Heart left ventricle (tissue), 16 donors: ENCODE measurements at regions not wholly inside any gene's neighbourhood (a gene's known extent, or its start where the extent isn't known, plus 50 kb on each side); places are given as distances from the start of the nearest gene placed in this dataset.

ENCODE experiments used
- ATAC-seq, 4 donors: fragments of 200-7000 bp; cut with Tn5 transposase; one replicate each; pipeline ENCODE4 v1.9.1; 2020 to 2022; ENCODE audit warnings: moderate library complexity in 4 of 4, mild to moderate bottlenecking in 3 of 4, moderate number of reproducible peaks in 1 of 4
- DNase-seq, 5 donors: peaks; one replicate each; pipeline ENCODE4 v3.0.0-alpha.2; 2020
- H3K27ac ChIP-seq, 12 donors: fragments of 200-600 bp; sonication (generic) in 4 of 12; one replicate each; pipeline versions ENCODE4 v1.5.0 to v1.8.0; 2016 to 2022; ENCODE audit warnings: mild to moderate bottlenecking in 2 of 12
- H3K27me3 ChIP-seq, 9 donors: fragments of 200-600 bp; sonication (generic) in 2 of 9; one replicate each; pipeline versions ENCODE4 v1.5.1 to v1.8.0; 2016 to 2022; ENCODE audit warnings: mild to moderate bottlenecking in 3 of 9
- H3K36me3 ChIP-seq, 9 donors: fragments of 200-600 bp; sonication (generic) in 2 of 9; one replicate each; pipeline versions ENCODE4 v1.5.0 to v1.8.0; 2018 to 2022; ENCODE audit warnings: mild to moderate bottlenecking in 2 of 9
- H3K4me1 ChIP-seq, 12 donors: fragments of 200-600 bp; sonication (generic) in 4 of 12; one replicate each; pipeline versions ENCODE4 v1.5.0 to v1.8.0; 2016 to 2022; ENCODE audit warnings: mild to moderate bottlenecking in 3 of 12
- H3K4me3 ChIP-seq, 12 donors: fragments of 200-600 bp; sonication (generic) in 4 of 12; one replicate each; pipeline versions ENCODE4 v1.5.0 to v1.8.0; 2017 to 2022; ENCODE audit warnings: mild to moderate bottlenecking in 9 of 12, moderate library complexity in 4 of 12
- H3K9me3 ChIP-seq, 12 donors: fragments of 200-600 bp; sonication (generic) in 4 of 12; one replicate each; pipeline versions ENCODE4 v1.5.0 to v1.8.0; 2016 to 2022; ENCODE audit warnings: mild to moderate bottlenecking in 1 of 12
- POLR2A ChIP-seq, 2 donors: fragments of 450-650 bp; IDR thresholded peaks; one replicate each; pipeline ENCODE4 v1.6.1; 2017; ENCODE audit warnings: antibody characterized with exemption in 2 of 2, mild to moderate bottlenecking in 2 of 2, moderate library complexity in 2 of 2
- WGBS, 4 donors: extraction: QIAGEN DNeasy Blood & Tissue Kit in 2 of 4; methylation state at CpG; one replicate each; pipeline versions ENCODE4 v1.1.5 to v1.1.7; 2013 to 2018; 5-methylcytosine and 5-hydroxymethylcytosine counted together
- intact Hi-C, 10 donors: fragments of 100-400 bp; cut with DNase I; formaldehyde crosslinking; loops; one replicate each; pipeline versions ENCODE4 v1.11.1 to v1.14.2; 2022
- TF ChIP-seq, protein P1 (sequence below), 12 donors: fragments of 200-600 bp; sonication (generic) in 4 of 12; IDR thresholded peaks; one replicate each; pipeline versions ENCODE4 v1.5.0 to v1.8.0; 2018 to 2022; ENCODE audit warnings: antibody characterized with exemption in 12 of 12, mild to moderate bottlenecking in 5 of 12
- donor health status: ischemic (EF 13 %, LVEDD 7.1; RV severe dilation, severe dysfunction).
- donor health status: healthy with polysubstance abuse.
- donor health status: DM: no; HTN: yes; CAD: no.
- donor health status: DM: no; HTN: no; CAD: no.
- donor health status: ischemic (EF 25% LVEDD 6.9; RV normal size, moderate dysfunction).
- donor health status: ischemic (EF 25% LVEDD 5.7; RV mildly dilated, moderate dysfunction).
- donor health status: healthy.
- donor health status: DM: yes; HTN: yes; CAD: no.
- donor health status: ischemic (EF 35%, LVEDD 5.7; RV mildly dilated, moderate dysfunction).
- donor health status: nonischemic (EF 11% LVEDD 7.7; RV severe dilation, severe dysfunction).
- donor health status: DM: yes; HTN: yes; CAD: no.
- donor health status: PGD.
- donor health status: ischemic (EF 29% LVEDD 5.4; RV normal size, mild dysfunction).
- donor health status: nonischemic (EF 23%, LVEDD 6.1; RV moderate dilation, normal function).

DNA sequence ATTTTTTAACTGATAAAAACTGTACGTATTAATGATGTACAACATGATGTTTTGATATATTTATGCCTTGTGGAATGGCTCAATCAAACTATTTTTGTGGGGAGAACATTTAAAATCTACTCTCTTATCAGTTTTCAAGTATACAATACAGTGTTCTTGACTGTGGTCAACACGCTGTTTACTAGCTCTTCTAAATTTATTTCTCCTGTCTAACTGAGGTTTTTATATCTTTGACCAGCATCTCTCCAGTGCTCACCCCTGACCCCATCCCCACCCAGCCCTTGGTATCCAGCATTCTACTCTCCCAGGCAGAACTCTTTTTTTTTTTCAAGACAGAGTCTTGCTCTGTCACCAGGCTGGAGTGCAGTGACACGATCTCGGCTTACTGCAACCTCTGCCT, 169.6 kb upstream of the SNX2 start:
- WGBS, 4 donors: 81 to 91% (median 84%) methylated on average over 4 of the region's 4 CpGs
- intact Hi-C loops: no loop called here

DNA sequence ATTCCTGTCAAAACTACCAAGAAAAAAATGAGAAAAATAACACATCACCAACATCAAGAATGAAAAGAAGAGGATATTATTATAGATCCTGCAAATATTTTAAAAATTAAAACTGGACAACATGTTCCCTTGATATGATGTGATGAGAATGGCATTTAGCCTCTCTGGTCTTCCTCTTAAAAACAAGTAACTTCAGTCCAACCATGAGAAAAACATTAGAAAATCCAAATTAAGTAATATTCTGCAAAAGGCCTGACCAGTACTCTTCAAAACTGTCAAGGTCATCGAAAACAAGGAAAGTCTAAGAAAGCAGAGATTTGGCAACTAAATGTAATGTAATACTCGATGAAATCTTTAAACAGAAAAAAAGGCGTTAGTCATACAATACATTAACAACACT, 167.1 kb upstream of the SNX2 start:
- no peak for TF ChIP-seq POLR2A (IDR thresholded peaks at IDR 0.05)
- TF ChIP-seq, protein P1, sequence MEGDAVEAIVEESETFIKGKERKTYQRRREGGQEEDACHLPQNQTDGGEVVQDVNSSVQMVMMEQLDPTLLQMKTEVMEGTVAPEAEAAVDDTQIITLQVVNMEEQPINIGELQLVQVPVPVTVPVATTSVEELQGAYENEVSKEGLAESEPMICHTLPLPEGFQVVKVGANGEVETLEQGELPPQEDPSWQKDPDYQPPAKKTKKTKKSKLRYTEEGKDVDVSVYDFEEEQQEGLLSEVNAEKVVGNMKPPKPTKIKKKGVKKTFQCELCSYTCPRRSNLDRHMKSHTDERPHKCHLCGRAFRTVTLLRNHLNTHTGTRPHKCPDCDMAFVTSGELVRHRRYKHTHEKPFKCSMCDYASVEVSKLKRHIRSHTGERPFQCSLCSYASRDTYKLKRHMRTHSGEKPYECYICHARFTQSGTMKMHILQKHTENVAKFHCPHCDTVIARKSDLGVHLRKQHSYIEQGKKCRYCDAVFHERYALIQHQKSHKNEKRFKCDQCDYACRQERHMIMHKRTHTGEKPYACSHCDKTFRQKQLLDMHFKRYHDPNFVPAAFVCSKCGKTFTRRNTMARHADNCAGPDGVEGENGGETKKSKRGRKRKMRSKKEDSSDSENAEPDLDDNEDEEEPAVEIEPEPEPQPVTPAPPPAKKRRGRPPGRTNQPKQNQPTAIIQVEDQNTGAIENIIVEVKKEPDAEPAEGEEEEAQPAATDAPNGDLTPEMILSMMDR (IDR thresholded peaks at IDR 0.05): no peak
- no peak for ATAC-seq
- no peaks in the 10 kb centered on the region for H3K36me3 ChIP-seq
- H3K27ac ChIP-seq: peak overlapping the region in 1 of 12 donors; percentile 9
- WGBS, 4 donors: 77 to 85% (median 83%) methylated on average over 3 of the region's 3 CpGs
- H3K9me3 ChIP-seq: peaks cover 0 to 5% (median 0%) of the 10 kb centered on the region in 12 donors
- H3K4me3 ChIP-seq: no peak overlapping the region
- H3K27me3 ChIP-seq: no peaks in the 10 kb centered on the region
- intact Hi-C loops: no loop called here
- no peaks in the 10 kb centered on the region for H3K4me1 ChIP-seq
- DNase-seq: no peak

More for the DNA sequence above, 169.6 kb upstream of the SNX2 start:
- Histone ChIP-seq H3K4me3 (no peak overlapping the region), H3K4me1 (no peaks in the 10 kb centered on the region), H3K27me3 (no peaks in the 10 kb centered on the region), H3K36me3 (no peaks in the 10 kb centered on the region), H3K27ac (no peak overlapping the region), H3K9me3 (peaks cover 0 to 10% (median 0%) of the 10 kb centered on the region in 12 donors)
- DNase-seq: no peak
- TF ChIP-seq, protein P1 (IDR thresholded peaks at IDR 0.05): no peak
- ATAC-seq: no peak

DNA sequence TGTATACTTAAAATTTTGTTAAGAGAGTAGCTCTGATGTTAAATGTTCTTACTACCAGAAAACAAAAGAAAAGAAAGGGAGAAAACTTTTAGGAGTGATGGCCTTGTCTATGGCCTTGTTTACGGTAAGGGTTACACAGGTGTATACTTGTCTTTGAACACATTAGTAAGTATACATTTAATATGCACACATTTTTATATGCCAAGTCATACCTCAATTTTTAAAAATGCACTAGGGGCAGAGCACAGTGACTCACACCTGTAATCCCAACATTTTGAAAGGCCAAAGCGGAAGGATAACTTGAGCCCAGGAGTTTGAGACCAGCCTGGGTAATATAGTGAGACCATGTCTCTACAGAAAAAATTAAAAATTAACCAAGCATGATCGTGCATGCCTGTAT, 166.7 kb upstream of the SNX2 start:
- Histone ChIP-seq H3K4me3 (no peak overlapping the region), H3K36me3 (no peaks in the 10 kb centered on the region), H3K4me1 (no peaks in the 10 kb centered on the region), H3K27me3 (no peaks in the 10 kb centered on the region), H3K27ac (no peak overlapping the region), H3K9me3 (peaks cover 0 to 5% (median 0%) of the 10 kb centered on the region in 12 donors)
- ATAC-seq (no peak), DNase-seq (no peak)
- intact Hi-C loops: no loop called here
- no peak for TF ChIP-seq POLR2A (IDR thresholded peaks at IDR 0.05)
- TF ChIP-seq, protein P1 (IDR thresholded peaks at IDR 0.05): no peak
- WGBS, 4 donors: 88 to 93% (median 91%) methylated on average over 3 of the region's 3 CpGs

DNA sequence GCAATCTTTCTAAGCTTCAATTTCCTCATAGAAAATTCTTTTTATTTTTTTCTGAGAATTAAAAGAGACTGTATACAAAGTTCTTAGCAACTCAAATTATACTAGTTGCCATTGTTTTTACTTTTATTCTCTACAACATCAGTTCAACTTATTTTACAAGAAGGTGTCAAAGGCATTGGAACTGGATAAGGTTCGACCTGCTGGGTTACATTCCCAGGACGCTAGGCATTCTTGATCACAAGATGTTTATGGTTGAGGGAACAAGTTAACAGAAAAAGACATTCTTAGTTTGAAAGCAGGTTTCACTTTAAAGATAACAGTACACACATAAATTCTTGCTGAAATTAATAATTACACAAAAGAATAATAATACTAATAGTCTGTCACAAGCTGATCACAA, 163.5 kb upstream of the SNX2 start:
- Histone ChIP-seq H3K27ac (no peak overlapping the region), H3K27me3 (no peaks in the 10 kb centered on the region), H3K4me3 (no peak overlapping the region), H3K4me1 (no peaks in the 10 kb centered on the region), H3K36me3 (no peaks in the 10 kb centered on the region), H3K9me3 (peaks cover 0 to 5% (median 0%) of the 10 kb centered on the region in 12 donors)
- intact Hi-C loops: no loop called here
- 70 to 80% (median 76%) methylated on average over 2 of the region's 2 CpGs for WGBS, 4 donors
- ATAC-seq (no peak), DNase-seq (no peak)
- TF ChIP-seq, protein P1 (IDR thresholded peaks at IDR 0.05): no peak
- no peak for TF ChIP-seq POLR2A (IDR thresholded peaks at IDR 0.05)
